ENCODE measurements at regions not wholly inside any gene's neighbourhood (a gene's known extent, or its start where the extent isn't known, plus 50 kb on each side); places are given as distances from the start of the nearest gene placed in this dataset.

DNA sequence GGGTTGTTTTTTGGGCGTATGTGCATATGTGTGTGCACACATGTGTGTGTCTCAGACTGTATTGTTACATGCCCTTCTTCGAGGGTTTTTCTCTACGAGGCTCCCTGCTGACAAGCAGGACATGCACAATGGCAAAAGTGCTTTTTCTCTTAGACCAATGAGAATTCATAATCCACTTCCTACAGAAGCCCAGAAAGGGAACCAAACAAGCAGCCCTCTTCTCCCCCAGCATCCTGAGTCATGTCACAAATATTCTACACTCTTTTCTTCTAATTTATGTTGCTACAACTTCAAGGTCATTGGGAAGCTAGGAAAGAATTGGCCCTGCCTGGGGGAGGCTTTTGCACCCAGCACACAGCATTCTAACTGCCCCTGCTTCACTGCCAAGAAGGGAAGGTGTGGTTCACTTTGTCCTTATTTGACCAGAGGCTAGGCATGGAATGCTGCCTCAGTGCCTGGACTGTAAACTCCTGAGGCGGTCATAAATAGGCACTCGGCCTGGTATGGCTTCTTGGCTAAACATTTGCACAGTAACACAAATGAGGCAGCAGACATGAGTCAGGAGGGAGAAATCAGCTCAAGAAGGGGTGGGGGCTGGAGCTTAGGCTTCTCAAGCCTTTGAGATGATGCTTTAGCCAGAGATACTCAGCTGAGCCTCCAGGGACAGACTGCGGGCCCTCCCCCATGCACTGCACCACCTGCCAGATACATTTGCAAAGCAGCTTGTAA lies 92.7 kb upstream of the KLF7 start:
- no peaks in the 10 kb centered on the region for H3K79me2 ChIP-seq (ENCODE audit: insufficient read depth, low read length)
- H3K27me3 ChIP-seq (ENCODE audit: insufficient read depth, low read length) = no peaks in the 10 kb centered on the region
- peaks cover 77% of the 10 kb centered on the region for H3K4me1 ChIP-seq (ENCODE audit: insufficient read depth, low read length)
- Mint-ChIP-seq H3K4me3 (ENCODE audit: unreplicated experiment) (peak overlapping the region; percentile 37), H3K27ac (ENCODE audit: unreplicated experiment) (peak overlapping the region; percentile 98), H3K27me3 (ENCODE audit: low read depth, unreplicated experiment) (no peaks in the 10 kb centered on the region), H3K36me3 (ENCODE audit: low read depth, unreplicated experiment) (no peaks in the 10 kb centered on the region), H3K4me1 (ENCODE audit: low read depth, unreplicated experiment) (peaks cover 69% of the 10 kb centered on the region), H3K9me3 (ENCODE audit: unreplicated experiment) (no peaks in the 10 kb centered on the region)
- TF ChIP-seq, protein P1, sequence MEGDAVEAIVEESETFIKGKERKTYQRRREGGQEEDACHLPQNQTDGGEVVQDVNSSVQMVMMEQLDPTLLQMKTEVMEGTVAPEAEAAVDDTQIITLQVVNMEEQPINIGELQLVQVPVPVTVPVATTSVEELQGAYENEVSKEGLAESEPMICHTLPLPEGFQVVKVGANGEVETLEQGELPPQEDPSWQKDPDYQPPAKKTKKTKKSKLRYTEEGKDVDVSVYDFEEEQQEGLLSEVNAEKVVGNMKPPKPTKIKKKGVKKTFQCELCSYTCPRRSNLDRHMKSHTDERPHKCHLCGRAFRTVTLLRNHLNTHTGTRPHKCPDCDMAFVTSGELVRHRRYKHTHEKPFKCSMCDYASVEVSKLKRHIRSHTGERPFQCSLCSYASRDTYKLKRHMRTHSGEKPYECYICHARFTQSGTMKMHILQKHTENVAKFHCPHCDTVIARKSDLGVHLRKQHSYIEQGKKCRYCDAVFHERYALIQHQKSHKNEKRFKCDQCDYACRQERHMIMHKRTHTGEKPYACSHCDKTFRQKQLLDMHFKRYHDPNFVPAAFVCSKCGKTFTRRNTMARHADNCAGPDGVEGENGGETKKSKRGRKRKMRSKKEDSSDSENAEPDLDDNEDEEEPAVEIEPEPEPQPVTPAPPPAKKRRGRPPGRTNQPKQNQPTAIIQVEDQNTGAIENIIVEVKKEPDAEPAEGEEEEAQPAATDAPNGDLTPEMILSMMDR (IDR thresholded peaks at IDR 0.05; ENCODE audit: insufficient read depth, low read depth, low read length) = no peak
- TF ChIP-seq EZH2 (IDR thresholded peaks at IDR 0.05; ENCODE audit: insufficient read depth, low read length) = no peak
- FAIRE-seq (peak; percentile 99), DNase-seq (ENCODE audit: low read depth) (peak; percentile 100)
- peak overlapping the region; percentile 76 for H3K9ac ChIP-seq (ENCODE audit: low read length)
- H2AFZ ChIP-seq (ENCODE audit: low read depth, low read length) = no peak overlapping the region
- H3K9me3 ChIP-seq (ENCODE audit: insufficient read depth, low read depth, low read length) = no peaks in the 10 kb centered on the region
- H3K27ac ChIP-seq (ENCODE audit: low read depth, low read length) = peak overlapping the region; percentile 96
- H3K36me3 ChIP-seq (ENCODE audit: insufficient read depth, low read length) = no peaks in the 10 kb centered on the region
- no peak overlapping the region for H3K4me3 ChIP-seq (ENCODE audit: insufficient read depth, low read depth, low read length)
- no peaks in the 10 kb centered on the region for H4K20me1 ChIP-seq (ENCODE audit: insufficient read depth, low read length)
- peak overlapping the region; percentile 75 for H3K4me2 ChIP-seq (ENCODE audit: low read length)

DNA sequence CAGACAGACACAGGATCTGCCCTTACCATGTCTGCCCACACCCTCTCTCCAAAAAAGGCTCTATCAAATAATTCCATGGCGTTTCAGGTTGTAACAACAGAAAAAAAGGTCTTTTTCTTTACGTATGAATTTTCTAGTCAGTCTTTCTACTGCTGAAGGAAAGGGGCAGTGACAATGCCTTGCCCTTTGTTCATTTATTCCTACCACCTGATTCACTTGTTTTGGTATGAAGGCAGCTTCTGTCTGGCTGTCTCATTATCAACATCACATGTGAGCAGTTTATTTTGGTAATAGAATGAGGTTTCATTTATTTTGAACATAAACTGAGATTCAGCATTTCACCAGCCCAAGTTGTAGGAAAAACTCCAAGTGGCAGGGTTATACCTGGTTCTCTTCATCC lies 94.3 kb upstream of the KLF7 start:
- Histone ChIP-seq H3K79me2 (ENCODE audit: insufficient read depth, low read length) (no peaks in the 10 kb centered on the region), H3K4me3 (ENCODE audit: insufficient read depth, low read depth, low read length) (no peak overlapping the region), H4K20me1 (ENCODE audit: insufficient read depth, low read length) (no peaks in the 10 kb centered on the region), H3K27me3 (ENCODE audit: insufficient read depth, low read length) (no peaks in the 10 kb centered on the region), H3K27ac (ENCODE audit: low read depth, low read length) (no peak overlapping the region), H3K9me3 (ENCODE audit: insufficient read depth, low read depth, low read length) (no peaks in the 10 kb centered on the region), H2AFZ (ENCODE audit: low read depth, low read length) (no peak overlapping the region), H3K4me2 (ENCODE audit: low read length) (no peak overlapping the region), H3K36me3 (ENCODE audit: insufficient read depth, low read length) (no peaks in the 10 kb centered on the region), H3K4me1 (ENCODE audit: insufficient read depth, low read length) (peaks cover 62% of the 10 kb centered on the region), H3K9ac (ENCODE audit: low read length) (no peak overlapping the region)
- Mint-ChIP-seq H3K4me3 (ENCODE audit: unreplicated experiment) (no peak overlapping the region), H3K4me1 (ENCODE audit: low read depth, unreplicated experiment) (peaks cover 53% of the 10 kb centered on the region), H3K27me3 (ENCODE audit: low read depth, unreplicated experiment) (no peaks in the 10 kb centered on the region), H3K9me3 (ENCODE audit: unreplicated experiment) (peaks cover under 1% of the 10 kb centered on the region), H3K27ac (ENCODE audit: unreplicated experiment) (peak overlapping the region; percentile 98), H3K36me3 (ENCODE audit: low read depth, unreplicated experiment) (no peaks in the 10 kb centered on the region)
- FAIRE-seq (no peak), DNase-seq (ENCODE audit: low read depth) (peak; percentile 18)
- no peak for TF ChIP-seq EZH2 (IDR thresholded peaks at IDR 0.05; ENCODE audit: insufficient read depth, low read length)
- TF ChIP-seq, protein P1 (IDR thresholded peaks at IDR 0.05; ENCODE audit: insufficient read depth, low read depth, low read length) = no peak

DNA sequence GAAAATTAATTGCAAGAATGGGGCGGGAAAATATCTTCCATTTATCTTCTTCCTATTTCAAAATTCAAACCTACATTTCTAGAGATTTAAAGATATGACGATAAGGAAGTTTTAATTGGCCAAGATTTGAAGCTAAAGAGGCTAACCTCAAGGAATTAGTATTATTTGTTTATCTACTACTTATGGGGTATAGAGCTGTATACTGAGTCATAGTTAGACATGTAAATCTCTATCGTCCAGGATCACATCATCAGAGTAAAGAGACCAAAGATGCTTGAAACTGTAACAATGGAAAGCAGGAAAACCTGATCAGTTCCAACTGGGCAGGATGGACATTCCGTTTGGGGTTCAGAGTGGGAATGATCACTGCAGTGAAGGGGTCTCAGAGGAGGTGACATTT lies 95.2 kb upstream of the KLF7 start:
- Histone ChIP-seq H4K20me1 (ENCODE audit: insufficient read depth, low read length) (no peaks in the 10 kb centered on the region), H3K4me2 (ENCODE audit: low read length) (peak overlapping the region; percentile 20), H3K27ac (ENCODE audit: low read depth, low read length) (peak overlapping the region; percentile 17), H3K27me3 (ENCODE audit: insufficient read depth, low read length) (no peaks in the 10 kb centered on the region), H2AFZ (ENCODE audit: low read depth, low read length) (no peak overlapping the region), H3K4me3 (ENCODE audit: insufficient read depth, low read depth, low read length) (no peak overlapping the region), H3K9ac (ENCODE audit: low read length) (no peak overlapping the region), H3K79me2 (ENCODE audit: insufficient read depth, low read length) (no peaks in the 10 kb centered on the region), H3K4me1 (ENCODE audit: insufficient read depth, low read length) (peaks cover 53% of the 10 kb centered on the region), H3K9me3 (ENCODE audit: insufficient read depth, low read depth, low read length) (no peaks in the 10 kb centered on the region), H3K36me3 (ENCODE audit: insufficient read depth, low read length) (no peaks in the 10 kb centered on the region)
- Mint-ChIP-seq H3K9me3 (ENCODE audit: unreplicated experiment) (peaks cover 3% of the 10 kb centered on the region), H3K36me3 (ENCODE audit: low read depth, unreplicated experiment) (no peaks in the 10 kb centered on the region), H3K27ac (ENCODE audit: unreplicated experiment) (no peak overlapping the region), H3K4me1 (ENCODE audit: low read depth, unreplicated experiment) (peaks cover 44% of the 10 kb centered on the region), H3K27me3 (ENCODE audit: low read depth, unreplicated experiment) (no peaks in the 10 kb centered on the region), H3K4me3 (ENCODE audit: unreplicated experiment) (no peak overlapping the region)
- TF ChIP-seq, protein P1 (IDR thresholded peaks at IDR 0.05; ENCODE audit: insufficient read depth, low read depth, low read length) = no peak
- no peak for TF ChIP-seq EZH2 (IDR thresholded peaks at IDR 0.05; ENCODE audit: insufficient read depth, low read length)
- FAIRE-seq = no peak
- peak; percentile 66 for DNase-seq (ENCODE audit: low read depth)
